ENCODE measurements at regions not wholly inside any gene's neighbourhood (a gene's known extent, or its start where the extent isn't known, plus 50 kb on each side); places are given as distances from the start of the nearest gene placed in this dataset.
"Not testable (repeated sequence)": the region's sequence is repeated elsewhere in the genome, so short reads cannot be mapped to it uniquely, and the experiment has no call there.

DNA sequence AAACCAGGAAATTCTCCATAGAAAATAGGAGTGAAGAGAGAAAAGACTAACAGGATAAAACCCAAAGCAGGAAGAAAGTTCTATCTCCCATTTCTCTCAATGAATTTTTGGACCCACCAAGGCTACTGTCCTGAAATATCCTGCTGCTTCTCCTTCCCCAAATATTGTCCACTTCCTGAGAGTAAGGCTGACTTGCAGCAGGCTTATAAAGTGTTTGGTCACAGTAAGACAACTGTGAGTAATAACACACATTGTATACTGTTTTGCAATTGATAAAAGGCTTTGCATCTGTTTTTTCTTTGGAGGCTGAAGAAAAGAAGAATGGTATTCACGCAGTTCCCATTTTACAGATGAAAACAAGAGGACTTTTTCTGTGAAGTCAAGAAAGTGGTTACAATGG lies 52.8 kb downstream of the FOXD4L6 start:
- DNase-seq, result not testable (repeated sequence)

DNA sequence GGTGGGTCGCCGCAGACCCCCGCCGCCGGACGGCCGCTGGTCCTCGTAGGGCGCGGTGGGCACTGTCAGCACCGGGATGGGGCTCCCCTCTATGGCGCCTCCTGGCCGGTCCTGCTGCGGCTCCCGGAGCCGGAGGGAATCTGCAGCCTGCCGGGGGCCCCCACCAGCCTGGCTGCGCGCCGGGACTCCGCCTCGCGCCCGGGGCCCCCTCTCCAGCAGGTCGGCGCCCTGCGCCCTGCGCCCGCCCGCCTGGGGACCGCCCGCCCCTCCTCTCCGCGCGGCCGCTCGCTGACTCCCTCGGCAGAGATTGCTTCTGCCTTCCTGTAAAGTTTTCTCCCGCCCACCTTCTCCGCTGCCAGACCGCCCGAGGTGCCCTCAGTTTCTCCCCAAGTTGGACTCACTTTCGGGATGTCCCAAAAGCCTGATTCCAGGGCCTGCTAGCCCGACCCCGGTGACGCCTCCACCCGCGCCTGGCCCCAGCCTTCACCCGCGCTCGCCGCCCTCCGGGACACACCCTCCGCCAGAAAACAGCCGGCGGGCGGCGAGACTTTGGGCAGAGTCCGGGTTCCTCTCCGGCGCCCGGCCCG lies 54.0 kb downstream of the FOXD4L6 start:
- peak; percentile 75 for DNase-seq

DNA sequence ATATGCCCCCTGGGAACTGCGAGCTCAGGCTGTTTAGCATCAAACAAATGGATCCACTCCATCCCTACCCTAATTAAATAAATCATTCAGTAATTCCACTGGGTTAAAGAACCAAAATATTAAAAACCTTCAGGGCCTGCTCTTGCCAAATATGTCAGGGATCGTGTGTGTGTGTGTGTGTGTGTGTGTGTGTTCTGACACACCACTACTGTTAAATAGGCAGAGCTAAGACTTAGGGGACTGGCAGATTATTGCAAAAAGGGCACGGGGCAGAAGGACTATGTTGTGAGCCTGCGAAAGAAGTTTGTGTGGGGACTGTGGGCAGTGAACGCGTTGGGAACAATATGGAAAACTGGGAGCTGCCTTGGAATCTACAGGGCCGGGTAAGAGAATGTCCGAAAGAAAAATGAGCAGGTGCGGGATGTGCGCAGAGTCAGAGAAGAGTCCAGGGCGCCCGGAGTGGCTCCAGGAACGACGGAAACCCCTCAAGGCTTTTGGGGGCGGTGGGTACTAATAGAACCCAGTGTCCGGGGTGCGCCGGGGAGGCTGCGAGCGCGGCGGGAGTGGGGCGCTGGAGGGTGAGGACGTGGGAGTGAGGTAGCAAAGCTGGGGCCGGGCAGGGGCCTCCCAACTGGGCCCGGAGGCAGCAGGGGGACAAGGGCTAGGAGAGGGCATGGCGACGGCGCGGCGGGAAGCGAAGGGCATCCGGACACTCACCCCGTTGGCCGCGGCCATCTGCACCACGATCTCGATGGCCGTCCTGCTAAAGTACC lies 54.8 kb downstream of the FOXD4L6 start:
- DNase-seq, result not testable (repeated sequence)

DNA sequence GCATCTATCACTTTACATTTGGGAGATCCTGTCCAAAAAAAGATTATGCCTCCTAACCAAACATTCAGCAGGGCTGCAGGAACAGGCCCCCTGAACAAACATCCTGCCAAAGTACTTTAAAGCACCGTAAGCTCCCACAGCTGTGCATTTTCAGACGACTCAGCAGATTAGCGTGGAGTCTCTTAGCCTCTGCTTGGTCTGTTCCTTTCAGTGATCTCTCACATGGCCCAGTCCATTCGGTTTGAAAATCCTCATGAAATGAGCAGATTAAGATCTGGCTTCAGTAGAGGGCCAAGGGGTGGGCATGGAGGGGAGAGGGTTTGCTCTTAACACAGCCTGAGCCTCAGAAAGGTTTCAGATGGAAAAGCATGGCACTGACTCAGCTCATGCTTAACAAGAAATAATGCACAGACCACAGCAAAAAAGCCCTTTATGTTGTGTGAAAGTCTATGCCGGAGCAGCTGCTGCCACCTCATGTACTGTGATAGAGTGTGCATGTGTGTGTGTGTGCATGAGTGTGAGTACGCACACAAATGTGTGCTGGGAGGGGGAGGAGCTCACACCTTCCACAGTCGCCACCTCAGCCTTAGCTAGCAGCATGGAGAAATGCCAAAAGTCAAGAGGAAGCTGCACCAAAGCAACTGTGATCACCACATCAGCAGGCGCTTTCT lies 64.2 kb downstream of the FOXD4L6 start:
- DNase-seq, result peak; percentile 58

DNA sequence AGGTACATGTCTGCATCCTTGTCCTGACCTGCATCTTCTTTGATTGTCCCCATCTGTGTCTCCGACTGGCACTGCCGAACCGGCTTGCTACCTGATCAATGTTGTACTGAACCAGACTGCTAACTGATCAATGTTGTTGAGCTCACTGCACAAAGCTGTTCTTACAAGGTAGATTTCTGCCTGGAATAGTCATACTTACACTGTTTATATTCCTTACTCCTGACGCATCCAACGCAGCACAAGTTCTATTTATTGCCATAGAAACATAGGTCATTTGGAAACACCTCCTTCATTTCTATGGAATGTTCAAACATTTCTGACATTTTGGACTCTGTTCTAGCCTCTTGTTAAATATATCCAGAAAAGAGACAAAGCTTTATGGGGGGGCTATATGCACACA lies 65.2 kb downstream of the FOXD4L6 start:
- not testable (repeated sequence) for DNase-seq

DNA sequence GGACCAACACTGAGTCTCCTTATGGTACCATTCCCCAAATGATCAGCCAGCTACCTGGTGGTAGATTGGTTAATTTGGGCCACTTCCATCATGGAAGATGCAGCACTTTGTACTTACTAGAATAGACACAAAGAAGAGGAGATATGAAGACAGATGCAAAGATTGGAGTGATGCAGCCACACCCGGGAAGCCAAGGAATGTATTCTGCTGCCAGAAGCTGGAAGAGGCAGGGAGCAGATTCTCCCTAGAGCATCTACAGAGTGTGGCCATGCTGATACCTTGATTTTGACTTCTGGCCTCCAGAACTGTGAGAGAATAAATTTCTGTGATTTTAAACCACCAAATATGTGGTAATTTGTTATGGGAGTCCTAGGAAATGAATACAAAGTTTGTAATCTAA lies 68.9 kb downstream of the FOXD4L6 start:
- not testable (repeated sequence) for DNase-seq

DNA sequence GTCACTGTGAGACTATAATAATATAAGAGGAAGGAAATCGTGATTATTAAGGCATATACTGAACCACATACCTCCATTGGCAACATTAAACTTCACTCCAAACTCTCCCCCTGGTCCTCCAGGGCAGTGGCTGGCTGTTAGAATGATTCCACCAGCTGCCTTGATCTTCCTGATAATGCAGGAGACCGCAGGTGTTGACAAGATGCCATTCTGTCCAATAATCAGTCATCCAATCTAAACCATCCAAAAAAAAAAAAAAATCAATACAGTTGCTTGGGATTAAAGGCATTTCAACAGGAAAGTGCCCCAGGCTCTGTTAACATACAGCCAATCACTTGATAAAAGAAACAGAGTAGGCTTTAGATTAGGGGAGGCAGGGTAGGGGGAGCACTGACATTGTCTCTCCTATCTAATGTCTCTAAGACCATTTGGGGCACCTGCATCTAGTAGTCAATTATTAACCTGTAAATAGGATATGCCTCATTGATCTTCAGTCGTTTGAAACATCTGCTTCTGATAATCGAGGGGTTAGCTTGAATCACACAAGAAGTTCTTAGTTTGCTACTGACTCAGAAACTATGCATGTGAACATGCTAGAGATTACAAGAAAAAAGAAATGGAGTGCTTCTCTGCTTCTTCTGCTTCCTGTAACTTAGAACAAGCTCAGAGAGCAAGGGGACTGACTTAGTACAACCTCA lies 74.7 kb downstream of the FOXD4L6 start:
- DNase-seq, result not testable (repeated sequence)

DNA sequence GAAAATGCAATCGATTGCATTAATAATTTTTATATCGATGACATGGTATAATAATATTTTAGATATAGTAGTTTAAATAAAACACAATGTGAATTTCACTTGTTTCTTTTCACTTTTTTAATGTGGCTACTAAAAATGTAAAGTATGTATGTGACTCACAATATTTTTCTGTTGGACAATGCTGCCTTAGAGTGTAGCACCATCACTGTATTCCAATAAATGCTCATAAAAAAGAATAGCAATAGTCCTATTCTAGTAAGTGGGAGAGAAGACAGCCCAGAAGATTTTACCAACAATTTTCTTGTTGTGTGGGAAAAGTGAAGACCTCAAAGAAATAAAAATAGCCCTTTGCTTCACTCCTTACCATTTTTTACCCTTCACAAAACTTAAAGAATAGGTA lies 79.8 kb downstream of the FOXD4L6 start:
- DNase-seq, result not testable (repeated sequence)

DNA sequence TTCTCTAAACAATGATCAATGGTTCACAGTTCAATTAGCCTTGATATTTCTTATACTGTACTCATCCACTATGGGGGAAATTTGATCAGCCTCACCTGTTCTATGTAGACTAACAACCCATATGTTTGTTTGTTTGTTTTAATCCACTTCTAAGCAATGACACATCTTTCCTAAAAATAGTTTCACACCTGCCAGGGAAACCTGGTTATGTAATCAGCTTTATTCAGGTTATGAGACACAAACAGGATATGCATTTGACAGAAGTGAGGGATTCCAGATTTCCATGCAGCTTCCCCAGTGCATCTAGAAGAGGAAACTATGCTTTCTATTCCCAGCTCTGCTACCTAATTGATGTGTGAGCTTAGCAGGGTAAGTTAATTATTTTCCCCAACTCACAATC lies 80.7 kb downstream of the FOXD4L6 start:
- DNase-seq, result not testable (repeated sequence)

DNA sequence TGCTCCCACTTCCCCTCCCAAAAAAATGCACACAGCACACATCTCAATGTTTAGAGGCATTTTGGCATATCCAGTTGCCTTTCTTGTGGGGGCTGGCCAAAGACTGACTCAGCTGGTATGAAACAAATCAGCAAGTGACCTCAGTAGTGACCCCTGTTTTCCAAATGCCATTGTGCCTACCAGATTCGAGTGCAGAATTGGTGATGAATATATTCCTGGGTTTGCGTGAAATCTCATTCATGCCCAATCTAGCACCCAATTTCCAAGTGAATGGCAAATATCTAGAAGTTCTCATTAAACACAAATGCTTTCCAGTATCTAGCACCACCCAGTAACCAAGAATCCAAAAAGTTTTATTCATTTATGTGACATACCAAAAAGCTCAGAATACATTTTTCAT lies 83.6 kb downstream of the FOXD4L6 start:
- DNase-seq, result not testable (repeated sequence)

DNA sequence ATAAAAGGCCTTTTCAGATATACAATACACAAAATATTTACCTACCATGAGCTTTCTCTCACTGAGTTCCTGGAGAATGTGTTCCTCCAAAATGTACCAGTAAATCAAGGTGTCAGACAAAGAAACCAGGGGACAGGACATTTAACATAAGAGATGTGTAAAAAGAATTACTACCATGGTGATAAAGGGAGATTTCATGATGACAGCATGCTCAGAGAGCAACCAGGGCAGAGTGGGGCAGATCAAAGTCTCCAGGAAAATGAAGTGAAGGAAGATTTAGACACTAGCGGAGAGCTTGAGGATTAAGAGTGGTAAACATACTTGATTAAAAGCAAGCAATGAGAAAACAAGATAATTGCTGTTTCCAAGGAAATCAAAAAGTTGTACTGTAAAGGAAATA lies 85.0 kb downstream of the FOXD4L6 start:
- DNase-seq, result not testable (repeated sequence)

DNA sequence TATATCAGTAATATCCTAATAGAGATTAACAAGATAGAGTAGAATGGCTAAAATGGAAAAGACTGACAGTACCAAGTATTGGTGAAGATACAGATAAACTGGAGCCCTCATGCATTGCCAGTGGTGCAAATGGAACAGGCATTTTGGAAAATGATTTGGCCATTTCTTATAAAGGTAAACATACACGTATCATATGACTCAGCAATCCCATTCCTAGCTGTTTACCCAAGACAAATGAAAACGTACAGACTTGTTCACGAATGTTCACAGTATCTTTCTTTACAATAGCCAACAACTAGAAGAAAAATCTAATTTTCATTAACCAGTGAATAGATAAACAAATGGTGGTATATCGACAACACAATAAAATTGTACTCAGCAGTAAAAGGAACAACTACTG lies 86.4 kb downstream of the FOXD4L6 start:
- DNase-seq, result not testable (repeated sequence)

DNA sequence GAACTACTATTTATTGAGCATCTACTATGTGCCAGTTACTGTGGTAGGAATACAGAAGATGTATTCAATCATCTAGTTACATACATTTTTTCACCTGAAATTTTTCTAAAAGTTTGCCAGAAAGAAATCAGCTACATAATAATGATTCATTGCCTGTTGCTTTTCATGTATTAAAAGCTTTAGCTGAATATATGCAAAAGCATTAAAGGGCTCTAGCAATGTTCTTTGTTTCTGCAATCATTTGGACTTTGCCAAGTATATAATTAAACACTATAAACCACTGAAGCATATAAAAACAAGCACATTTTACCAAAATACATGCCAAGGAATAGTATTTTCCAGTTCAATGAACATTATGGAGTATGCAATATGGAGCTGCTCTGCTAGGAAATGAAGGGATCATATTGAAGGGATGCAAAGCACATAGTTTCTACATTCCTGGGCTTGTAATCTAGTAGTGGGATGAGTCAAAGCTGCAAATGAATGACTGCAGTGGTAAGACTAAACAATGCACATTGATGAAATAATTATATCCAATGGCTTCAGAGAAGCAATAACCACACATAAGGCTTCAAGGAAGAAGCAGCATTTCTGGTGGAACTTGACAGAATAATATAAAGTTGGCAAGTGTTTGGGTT lies 87.7 kb downstream of the FOXD4L6 start:
- not testable (repeated sequence) for DNase-seq

DNA sequence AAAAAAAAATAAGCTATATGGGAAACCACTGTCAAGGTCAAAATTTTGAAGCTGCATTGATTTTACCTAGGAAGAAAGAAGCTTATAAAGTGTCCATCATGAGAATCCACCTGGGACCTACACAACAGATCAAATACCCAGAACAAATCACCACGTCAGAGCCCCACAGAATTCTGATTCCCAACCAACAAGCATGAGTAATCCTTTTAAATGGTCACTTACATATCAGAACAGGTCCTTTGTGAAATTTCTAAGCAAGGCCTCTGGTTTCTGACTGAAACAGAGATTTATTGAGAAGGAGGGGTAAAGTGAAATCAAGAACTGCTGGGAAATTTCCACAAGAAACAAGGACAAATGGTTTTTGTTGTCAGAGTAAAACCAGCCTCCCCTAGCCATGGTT lies 93.2 kb downstream of the FOXD4L6 start:
- DNase-seq, result not testable (repeated sequence)

DNA sequence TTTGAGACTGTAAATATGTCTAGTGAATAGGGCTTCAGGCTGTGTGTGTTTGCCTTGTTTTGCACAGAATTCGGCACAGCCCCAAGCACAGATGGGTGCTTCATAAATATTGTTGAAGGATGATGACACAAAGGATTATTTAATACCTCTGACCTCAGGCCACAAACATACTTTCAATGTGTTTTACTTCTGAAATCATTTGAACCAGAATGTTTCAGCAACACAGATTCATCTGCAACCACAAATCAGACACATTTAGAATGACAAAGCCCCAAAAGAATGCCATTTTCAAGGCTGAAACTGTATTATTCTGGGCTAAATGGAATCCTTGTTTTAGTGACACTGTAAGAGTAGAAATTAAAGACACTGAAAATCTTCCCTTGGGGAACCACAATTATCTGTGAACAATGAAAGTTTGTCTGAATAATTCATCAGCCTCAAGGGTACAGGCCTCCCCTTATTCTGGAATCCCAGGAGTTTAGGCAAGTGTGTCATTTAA lies 93.7 kb downstream of the FOXD4L6 start:
- not testable (repeated sequence) for DNase-seq

DNA sequence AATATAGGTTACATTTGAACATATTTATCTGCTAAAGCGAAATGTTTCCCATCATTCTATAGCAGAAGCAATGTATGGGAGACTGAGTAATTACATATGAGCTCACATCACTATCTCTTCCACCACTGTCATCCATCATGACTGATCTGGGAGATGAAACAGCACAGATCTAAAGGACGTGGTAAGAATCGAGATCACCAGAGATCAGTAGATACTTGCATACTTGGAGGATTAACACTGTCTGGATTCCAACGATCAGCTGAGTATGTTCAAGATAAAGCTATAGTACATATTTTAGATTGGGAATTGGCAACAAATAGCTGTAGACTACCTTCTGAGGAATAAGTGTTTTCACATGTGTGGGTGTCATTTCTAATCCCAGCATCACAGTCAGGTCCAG lies 94.6 kb downstream of the FOXD4L6 start:
- DNase-seq, result not testable (repeated sequence)

DNA sequence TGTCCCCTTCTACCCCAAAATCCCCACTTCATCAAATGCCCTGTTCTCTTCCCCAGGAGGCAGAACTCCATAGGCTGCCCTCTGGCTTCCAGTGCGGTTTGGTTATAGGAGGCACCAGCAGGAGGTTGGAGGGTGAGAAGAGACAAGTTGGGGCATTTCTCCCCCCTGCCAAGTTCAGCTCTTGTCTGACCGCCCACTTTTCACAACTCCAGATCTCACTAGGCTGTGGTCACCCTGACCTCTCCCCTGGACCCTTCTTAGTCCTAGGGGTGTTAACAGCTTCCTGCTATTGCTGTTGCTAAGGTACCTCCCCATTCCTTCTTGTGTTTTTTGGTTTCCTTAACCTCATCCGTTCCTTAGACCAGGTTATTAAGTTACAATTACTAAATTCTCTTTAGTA lies 95.1 kb downstream of the FOXD4L6 start:
- DNase-seq, result not testable (repeated sequence)

DNA sequence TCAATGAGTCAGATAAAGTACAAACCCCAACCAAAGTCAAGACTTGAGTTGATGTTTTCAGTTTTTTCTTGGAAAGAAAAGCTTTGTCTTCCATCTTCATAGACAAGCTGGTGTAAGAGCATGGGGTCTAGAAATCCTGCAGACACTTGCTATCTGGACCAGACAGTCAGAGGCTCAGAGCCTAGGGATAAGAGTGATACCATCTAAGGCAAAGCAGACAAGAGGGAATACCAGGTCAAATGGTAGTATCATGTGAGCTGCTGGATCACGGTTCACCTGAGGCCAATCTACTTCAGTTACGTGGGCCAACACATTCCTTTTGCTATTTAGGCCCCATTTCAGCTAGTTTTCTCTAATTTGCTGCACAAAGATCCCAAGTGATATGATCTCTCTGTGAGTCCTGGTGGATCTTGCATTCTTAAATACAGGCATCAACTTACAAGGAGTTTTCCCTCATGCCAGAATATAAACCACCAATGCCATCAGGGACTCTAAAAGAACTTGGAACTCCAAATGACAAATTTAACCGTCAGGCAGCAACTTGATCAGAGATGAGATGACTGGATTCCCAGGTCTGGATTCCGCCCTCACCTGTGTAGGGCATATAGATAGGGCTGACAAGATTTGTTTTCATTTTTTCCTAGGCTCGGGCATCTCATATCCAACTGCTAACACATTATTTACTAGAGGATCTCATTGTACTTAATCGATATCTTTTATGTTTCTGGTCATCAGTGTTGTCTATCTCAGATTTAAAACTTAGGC lies 101.4 kb downstream of the FOXD4L6 start:
- DNase-seq, result not testable (repeated sequence)

DNA sequence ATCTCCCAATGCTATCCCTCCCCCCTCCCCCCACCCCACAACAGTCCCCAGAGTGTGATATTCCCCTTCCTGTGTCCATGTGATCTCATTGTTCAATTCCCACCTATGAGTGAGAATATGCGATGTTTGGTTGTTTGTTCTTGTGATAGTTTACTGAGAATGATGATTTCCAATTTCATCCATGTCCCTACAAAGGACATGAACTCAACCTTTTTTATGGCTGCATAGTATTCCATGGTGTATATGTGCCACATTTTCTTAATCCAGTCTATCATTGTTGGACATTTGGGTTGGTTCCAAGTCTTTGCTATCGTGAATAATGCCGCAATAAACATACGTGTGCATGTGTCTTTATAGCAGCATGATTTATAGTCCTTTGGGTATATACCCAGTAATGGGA lies 106.1 kb downstream of the FOXD4L6 start:
- not testable (repeated sequence) for DNase-seq

DNA sequence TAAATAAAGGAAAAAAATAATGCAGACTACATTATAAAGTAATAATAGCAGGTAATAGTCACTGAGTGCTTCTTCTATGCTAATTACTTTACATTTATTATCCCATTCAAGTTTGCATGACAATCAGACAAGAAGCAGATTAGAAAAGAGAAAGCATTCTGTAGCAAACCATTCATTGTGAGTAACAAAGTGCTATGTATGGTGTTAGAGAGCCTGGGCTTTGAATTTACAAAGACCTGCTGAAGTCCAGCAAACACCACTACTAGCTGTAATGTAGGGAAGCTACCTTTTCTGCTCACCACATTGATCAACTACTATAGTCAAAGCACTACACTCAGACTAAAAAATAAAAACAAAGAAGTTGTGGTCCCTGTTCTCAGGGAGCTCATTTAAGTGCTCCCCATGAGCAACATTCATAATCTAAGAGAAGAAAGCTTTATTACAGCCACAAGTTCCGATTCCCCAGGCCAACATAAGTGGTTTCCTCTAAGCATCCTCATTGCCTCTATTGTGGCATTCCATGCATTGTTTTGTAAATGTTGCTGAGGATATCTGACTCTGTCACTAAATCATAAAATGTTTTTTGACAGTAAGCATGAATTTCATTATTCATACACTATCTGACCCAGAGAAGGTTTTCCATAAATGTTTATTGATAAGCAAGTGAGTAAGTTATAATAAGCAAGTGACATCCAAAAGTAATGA lies 108.5 kb downstream of the FOXD4L6 start:
- not testable (repeated sequence) for DNase-seq

DNA sequence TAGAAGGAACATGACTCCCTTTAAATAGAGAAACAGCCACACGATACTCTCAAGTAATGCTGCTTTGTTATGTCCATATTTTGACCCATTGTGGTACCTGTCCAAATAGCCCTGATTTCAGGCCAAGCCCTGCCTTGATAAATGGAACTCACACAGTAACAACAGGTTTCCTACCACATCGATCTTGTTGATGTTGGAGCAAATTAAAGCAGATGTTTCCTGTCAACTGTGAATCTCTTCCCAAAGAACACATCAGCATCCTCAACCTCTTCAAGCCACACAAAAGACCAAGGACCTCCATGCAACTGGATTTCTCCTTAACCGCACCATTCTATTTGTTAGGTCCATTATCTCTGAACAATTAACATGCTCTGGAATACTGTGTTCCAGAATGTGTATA lies 109.5 kb downstream of the FOXD4L6 start:
- not testable (repeated sequence) for DNase-seq
